Mesothelial cell of epicardium (in vitro differentiated cells): ENCODE measurements at regions not wholly inside any gene's neighbourhood (a gene's known extent, or its start where the extent isn't known, plus 50 kb on each side); places are given as distances from the start of the nearest gene placed in this dataset.

ENCODE experiments used
- DNase-seq, 2 experiments: peaks; one replicate each; pipeline ENCODE4 v3.0.0; 2021; ENCODE audit warnings: low spot score in 2 of 2; ENCODE audit not compliant: unreplicated experiment in 2 of 2
- H3K27ac Mint-ChIP-seq: 2 replicates; pipeline ENCODE4 v1.8.0; 2021; ENCODE audit warnings: mixed read lengths
- H3K27me3 Mint-ChIP-seq: 2 replicates; pipeline ENCODE4 v1.8.0; 2021; ENCODE audit warnings: low read depth, mixed read lengths
- H3K36me3 Mint-ChIP-seq: 2 replicates; pipeline ENCODE4 v1.8.0; 2021; ENCODE audit warnings: mixed read lengths
- H3K4me1 Mint-ChIP-seq: 2 replicates; pipeline ENCODE4 v1.8.0; 2021; ENCODE audit warnings: mixed read lengths
- H3K4me3 Mint-ChIP-seq: 2 replicates; pipeline ENCODE4 v1.8.0; 2021; ENCODE audit warnings: mild to moderate bottlenecking, moderate library complexity, mixed read lengths
- H3K9me3 Mint-ChIP-seq: 2 replicates; pipeline ENCODE4 v1.8.0; 2021; ENCODE audit warnings: mixed read lengths
- TF ChIP-seq, protein P1 (sequence below): fragments of 200-600 bp; sonication (generic); IDR thresholded peaks from one replicate; pipeline ENCODE4 v1.5.0; 2021; ENCODE audit warnings: antibody characterized with exemption; ENCODE audit not compliant: unreplicated experiment

DNA sequence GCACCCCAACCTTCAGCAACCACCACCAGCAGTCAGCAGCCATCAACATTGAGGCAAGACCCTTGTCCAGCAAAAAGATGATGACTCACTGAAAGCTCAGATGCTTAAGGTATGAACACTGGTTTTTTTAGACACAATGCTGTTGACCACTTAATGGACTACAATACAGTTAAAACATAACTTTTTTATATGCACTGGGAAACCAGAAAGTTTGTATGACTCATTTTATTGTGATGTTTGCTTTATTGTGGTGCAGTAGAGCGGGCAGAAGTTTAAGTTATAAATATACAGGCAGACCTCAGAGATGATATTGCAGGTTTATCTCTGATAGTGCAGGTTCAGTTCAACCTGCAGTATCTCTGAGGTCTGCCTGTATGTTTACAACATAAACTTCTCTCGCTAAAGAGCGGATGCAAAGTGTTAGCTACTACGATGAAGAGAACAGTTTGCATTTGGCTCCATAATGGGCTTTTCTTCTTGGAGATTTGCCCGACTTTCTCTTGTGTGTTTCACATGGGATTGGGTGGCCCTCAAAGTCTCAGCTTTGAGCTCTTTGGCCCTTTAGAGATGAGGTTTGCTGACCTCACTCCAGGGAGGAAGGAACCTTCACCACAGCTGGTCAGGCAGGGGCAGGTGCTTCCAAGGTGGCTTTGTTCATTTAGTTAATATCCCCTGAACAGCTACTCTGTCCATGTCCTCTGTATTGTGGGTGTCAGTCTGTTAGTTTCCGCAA lies 84.4 kb upstream of the SHH start:
- Mint-ChIP-seq H3K9me3 (peaks cover 3% of the 10 kb centered on the region), H3K27me3 (peaks cover 2% of the 10 kb centered on the region), H3K4me1 (no peaks in the 10 kb centered on the region), H3K36me3 (no peaks in the 10 kb centered on the region), H3K4me3 (no peak overlapping the region), H3K27ac (no peak overlapping the region)
- no peak for DNase-seq
- TF ChIP-seq, protein P1, sequence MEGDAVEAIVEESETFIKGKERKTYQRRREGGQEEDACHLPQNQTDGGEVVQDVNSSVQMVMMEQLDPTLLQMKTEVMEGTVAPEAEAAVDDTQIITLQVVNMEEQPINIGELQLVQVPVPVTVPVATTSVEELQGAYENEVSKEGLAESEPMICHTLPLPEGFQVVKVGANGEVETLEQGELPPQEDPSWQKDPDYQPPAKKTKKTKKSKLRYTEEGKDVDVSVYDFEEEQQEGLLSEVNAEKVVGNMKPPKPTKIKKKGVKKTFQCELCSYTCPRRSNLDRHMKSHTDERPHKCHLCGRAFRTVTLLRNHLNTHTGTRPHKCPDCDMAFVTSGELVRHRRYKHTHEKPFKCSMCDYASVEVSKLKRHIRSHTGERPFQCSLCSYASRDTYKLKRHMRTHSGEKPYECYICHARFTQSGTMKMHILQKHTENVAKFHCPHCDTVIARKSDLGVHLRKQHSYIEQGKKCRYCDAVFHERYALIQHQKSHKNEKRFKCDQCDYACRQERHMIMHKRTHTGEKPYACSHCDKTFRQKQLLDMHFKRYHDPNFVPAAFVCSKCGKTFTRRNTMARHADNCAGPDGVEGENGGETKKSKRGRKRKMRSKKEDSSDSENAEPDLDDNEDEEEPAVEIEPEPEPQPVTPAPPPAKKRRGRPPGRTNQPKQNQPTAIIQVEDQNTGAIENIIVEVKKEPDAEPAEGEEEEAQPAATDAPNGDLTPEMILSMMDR, result no peak

DNA sequence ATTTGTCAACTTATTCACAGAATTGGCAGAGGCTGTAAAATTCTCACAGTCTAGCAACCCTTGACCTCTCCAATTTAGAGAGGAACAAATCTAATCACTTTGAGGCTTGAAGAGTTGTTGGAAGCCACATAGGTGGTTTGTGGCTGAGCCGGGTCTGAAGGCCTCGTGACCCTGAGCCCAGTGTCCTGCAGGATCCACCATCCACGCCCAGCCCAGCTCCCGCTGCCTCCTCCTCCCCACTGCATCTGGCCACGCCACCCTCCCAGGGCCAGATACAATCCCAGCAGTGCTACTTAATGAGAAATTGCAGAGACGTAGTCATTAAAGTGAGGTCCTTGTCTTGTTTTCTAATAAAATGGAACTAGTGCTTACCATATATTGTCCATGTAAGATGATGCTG lies 81.4 kb upstream of the SHH start:
- peaks cover 2% of the 10 kb centered on the region for H3K27me3 Mint-ChIP-seq
- DNase-seq, result no peak
- H3K36me3 Mint-ChIP-seq, result no peaks in the 10 kb centered on the region
- H3K4me1 Mint-ChIP-seq, result no peaks in the 10 kb centered on the region
- H3K27ac Mint-ChIP-seq, result no peak overlapping the region
- H3K9me3 Mint-ChIP-seq, result peaks cover 10% of the 10 kb centered on the region
- TF ChIP-seq, protein P1, result no peak
- no peak overlapping the region for H3K4me3 Mint-ChIP-seq

DNA sequence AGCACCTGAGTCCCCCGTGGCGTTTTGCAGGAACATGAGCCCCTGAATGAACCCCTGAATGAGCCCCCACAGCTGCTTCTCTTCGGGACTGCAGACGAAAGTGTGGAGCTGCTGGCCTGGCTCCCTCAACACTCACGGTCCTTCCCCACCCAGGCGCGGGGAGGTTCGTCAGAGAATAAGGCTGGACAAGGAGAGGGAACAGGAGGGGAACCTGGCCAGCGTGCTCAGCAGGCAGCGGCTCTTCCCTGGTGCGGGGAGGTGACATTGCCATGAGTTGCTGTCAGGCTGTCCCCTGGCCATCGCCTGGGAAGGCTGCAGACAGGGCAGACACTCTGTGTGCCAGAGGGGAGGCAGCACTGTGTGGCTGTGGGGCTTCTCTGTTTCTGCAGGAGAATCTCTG lies 80.9 kb upstream of the SHH start:
- no peak for DNase-seq
- H3K27me3 Mint-ChIP-seq, result peaks cover 2% of the 10 kb centered on the region
- H3K9me3 Mint-ChIP-seq, result peaks cover 14% of the 10 kb centered on the region
- H3K4me3 Mint-ChIP-seq, result no peak overlapping the region
- no peak overlapping the region for H3K27ac Mint-ChIP-seq
- TF ChIP-seq, protein P1, result no peak
- H3K36me3 Mint-ChIP-seq, result no peaks in the 10 kb centered on the region
- no peaks in the 10 kb centered on the region for H3K4me1 Mint-ChIP-seq

DNA sequence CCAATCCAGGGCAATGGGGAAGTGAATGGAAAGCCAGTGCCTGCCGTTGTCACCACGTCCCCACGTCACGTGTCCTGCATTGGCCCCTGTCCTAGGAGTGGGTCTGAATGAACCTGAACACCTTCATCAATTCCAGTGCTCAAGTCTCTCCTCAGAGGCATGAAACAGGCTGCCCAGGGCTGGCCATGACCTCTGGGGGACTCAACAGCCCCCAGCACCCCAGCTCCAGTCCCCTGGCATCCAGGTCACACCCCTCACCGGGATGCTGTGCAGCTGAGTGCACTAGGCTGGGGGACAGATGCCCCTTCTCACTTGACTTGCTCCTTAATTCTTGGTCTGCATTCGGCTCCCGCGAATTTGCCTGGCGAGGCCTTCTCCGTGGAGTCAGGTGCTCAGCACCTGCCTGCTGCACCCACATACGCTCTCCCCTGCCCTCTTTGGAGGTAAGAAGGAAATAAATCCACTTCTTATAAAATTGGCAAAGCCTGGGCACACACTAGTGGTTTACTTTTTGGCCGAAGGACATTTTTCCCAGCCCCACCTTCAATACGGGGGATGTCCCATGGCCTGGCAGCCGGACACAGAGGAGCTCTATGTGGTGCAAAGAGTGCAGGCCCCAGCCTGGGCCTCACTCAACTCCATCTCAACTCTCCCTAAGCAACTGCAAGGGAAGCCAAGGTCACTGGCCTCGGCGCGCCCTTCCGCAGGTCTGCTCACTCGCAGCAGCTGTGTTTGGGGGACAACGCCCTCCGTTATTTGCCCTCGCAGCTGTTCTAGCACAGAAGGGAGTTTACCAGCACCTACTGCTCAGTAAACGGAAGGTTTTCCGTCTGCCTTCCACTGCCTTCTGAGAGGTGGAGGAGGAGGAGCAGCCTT lies 77.6 kb upstream of the SHH start:
- no peak overlapping the region for H3K4me3 Mint-ChIP-seq
- no peak for DNase-seq
- peaks cover 3% of the 10 kb centered on the region for H3K27me3 Mint-ChIP-seq
- peaks cover 2% of the 10 kb centered on the region for H3K4me1 Mint-ChIP-seq
- peaks cover 14% of the 10 kb centered on the region for H3K9me3 Mint-ChIP-seq
- H3K36me3 Mint-ChIP-seq, result no peaks in the 10 kb centered on the region
- no peak overlapping the region for H3K27ac Mint-ChIP-seq
- TF ChIP-seq, protein P1, result no peak

DNA sequence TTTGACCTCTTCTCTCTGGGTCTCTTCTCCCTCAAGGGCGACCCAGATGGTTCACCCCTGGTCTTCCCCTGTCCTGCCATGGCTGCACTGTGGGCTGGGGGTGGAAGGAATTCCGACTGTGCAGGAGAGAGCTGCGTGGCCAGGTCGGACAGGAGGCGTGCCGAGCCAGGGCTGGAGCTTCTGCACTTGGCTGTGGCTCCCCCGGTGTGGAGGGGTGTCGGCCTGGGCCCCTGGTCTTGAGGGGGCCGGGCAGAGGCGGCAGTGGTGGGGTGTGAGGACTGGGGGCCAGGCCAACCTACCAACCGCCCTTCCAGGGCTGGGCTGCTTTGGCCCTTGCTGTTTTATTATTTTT lies 74.9 kb upstream of the SHH start:
- Mint-ChIP-seq H3K36me3 (no peaks in the 10 kb centered on the region), H3K27ac (no peak overlapping the region), H3K4me1 (peaks cover 2% of the 10 kb centered on the region), H3K9me3 (peaks cover 14% of the 10 kb centered on the region), H3K4me3 (no peak overlapping the region), H3K27me3 (peaks cover 3% of the 10 kb centered on the region)
- TF ChIP-seq, protein P1, result no peak
- no peak for DNase-seq
